Mesothelial cell of epicardium (in vitro differentiated cells): ENCODE measurements at regions not wholly inside any gene's neighbourhood (a gene's known extent, or its start where the extent isn't known, plus 50 kb on each side); places are given as distances from the start of the nearest gene placed in this dataset.

Experiments
- DNase-seq, 2 experiments: peaks; one replicate each; pipeline ENCODE4 v3.0.0; 2021; ENCODE audit warnings: low spot score in 2 of 2; ENCODE audit not compliant: unreplicated experiment in 2 of 2
- H3K27ac Mint-ChIP-seq: 2 replicates; pipeline ENCODE4 v1.8.0; 2021; ENCODE audit warnings: mixed read lengths
- H3K27me3 Mint-ChIP-seq: 2 replicates; pipeline ENCODE4 v1.8.0; 2021; ENCODE audit warnings: low read depth, mixed read lengths
- H3K36me3 Mint-ChIP-seq: 2 replicates; pipeline ENCODE4 v1.8.0; 2021; ENCODE audit warnings: mixed read lengths
- H3K4me1 Mint-ChIP-seq: 2 replicates; pipeline ENCODE4 v1.8.0; 2021; ENCODE audit warnings: mixed read lengths
- H3K4me3 Mint-ChIP-seq: 2 replicates; pipeline ENCODE4 v1.8.0; 2021; ENCODE audit warnings: mild to moderate bottlenecking, moderate library complexity, mixed read lengths
- H3K9me3 Mint-ChIP-seq: 2 replicates; pipeline ENCODE4 v1.8.0; 2021; ENCODE audit warnings: mixed read lengths
- CTCF ChIP-seq: fragments of 200-600 bp; sonication (generic); IDR thresholded peaks from one replicate; pipeline ENCODE4 v1.5.0; 2021; ENCODE audit warnings: antibody characterized with exemption; ENCODE audit not compliant: unreplicated experiment

GRCh38 chr17:14621826-14622614, 321.1 kb downstream of the HS3ST3B1 start:
- H3K27ac Mint-ChIP-seq, result peak overlapping the region; percentile 66

GRCh38 chr17:14619821-14620220, 318.9 kb downstream of the HS3ST3B1 start:
- no peak for TF ChIP-seq CTCF
- Mint-ChIP-seq H3K27me3 (peaks cover under 1% of the 10 kb centered on the region), H3K36me3 (no peaks in the 10 kb centered on the region), H3K4me3 (no peak overlapping the region), H3K9me3 (peaks cover 4% of the 10 kb centered on the region), H3K4me1 (peaks cover 20% of the 10 kb centered on the region), H3K27ac (no peak overlapping the region)
- no peak for DNase-seq

More at GRCh38 chr17:14621826-14622614, 321.1 kb downstream of the HS3ST3B1 start:
- TF ChIP-seq CTCF, result no peak
- H3K36me3 Mint-ChIP-seq, result no peaks in the 10 kb centered on the region
- no peak overlapping the region for H3K4me3 Mint-ChIP-seq
- H3K9me3 Mint-ChIP-seq, result peaks cover 4% of the 10 kb centered on the region
- H3K27me3 Mint-ChIP-seq, result peaks cover 17% of the 10 kb centered on the region
- DNase-seq, result no peak
- peaks cover 16% of the 10 kb centered on the region for H3K4me1 Mint-ChIP-seq

- no peak for TF ChIP-seq CTCF
- peaks cover 5% of the 10 kb centered on the region for H3K4me1 Mint-ChIP-seq
- H3K36me3 Mint-ChIP-seq, result no peaks in the 10 kb centered on the region
- H3K9me3 Mint-ChIP-seq, result peaks cover 11% of the 10 kb centered on the region
- H3K27ac Mint-ChIP-seq, result no peak overlapping the region
- H3K4me3 Mint-ChIP-seq, result no peak overlapping the region
- no peak for DNase-seq
- no peaks in the 10 kb centered on the region for H3K27me3 Mint-ChIP-seq
Observed at GRCh38 chr17:14616528-14616927, 315.6 kb downstream of the HS3ST3B1 start.

GRCh38 chr17:14605267-14605599, 304.4 kb downstream of the HS3ST3B1 start:
- H3K9me3 Mint-ChIP-seq, result peaks cover 14% of the 10 kb centered on the region
- no peaks in the 10 kb centered on the region for H3K36me3 Mint-ChIP-seq
- no peak for TF ChIP-seq CTCF

GRCh38 chr17:14604591-14605266, 303.8 kb downstream of the HS3ST3B1 start:
- Mint-ChIP-seq H3K4me1 (no peaks in the 10 kb centered on the region), H3K36me3 (no peaks in the 10 kb centered on the region), H3K27me3 (peaks cover 17% of the 10 kb centered on the region), H3K27ac (no peak overlapping the region), H3K4me3 (no peak overlapping the region), H3K9me3 (peaks cover 15% of the 10 kb centered on the region)
- TF ChIP-seq CTCF, result no peak
- no peak for DNase-seq

More at GRCh38 chr17:14605267-14605599, 304.4 kb downstream of the HS3ST3B1 start:
- Mint-ChIP-seq H3K27ac (no peak overlapping the region), H3K27me3 (peaks cover 14% of the 10 kb centered on the region), H3K4me3 (no peak overlapping the region), H3K4me1 (no peaks in the 10 kb centered on the region)
- DNase-seq, result no peak
